ENCODE measurements at regions not wholly inside any gene's neighbourhood (a gene's known extent, or its start where the extent isn't known, plus 50 kb on each side); places are given as distances from the start of the nearest gene placed in this dataset.

GRCh38 chr11:33618351-33618710, 82.3 kb downstream of the C11orf91 start:
- TF ChIP-seq CTCF (conservative IDR thresholded peaks at IDR 0.05; ENCODE audit: low read depth, low read length): no peak
- DNase-seq (ENCODE audit: low read depth): no peak
- no peak overlapping the region for H3K4me3 ChIP-seq (ENCODE audit: low read depth, low read length)

GRCh38 chr11:33617672-33618350, 82.8 kb downstream of the C11orf91 start:
- no peak for TF ChIP-seq CTCF (conservative IDR thresholded peaks at IDR 0.05; ENCODE audit: low read depth, low read length)
- DNase-seq (ENCODE audit: low read depth): no peak
- no peak overlapping the region for H3K4me3 ChIP-seq (ENCODE audit: low read depth, low read length)

GRCh38 chr11:33616552-33616951, 84.1 kb downstream of the C11orf91 start:
- no peak for TF ChIP-seq CTCF (conservative IDR thresholded peaks at IDR 0.05; ENCODE audit: low read depth, low read length)
- H3K4me3 ChIP-seq (ENCODE audit: low read depth, low read length): no peak overlapping the region
- no peak for DNase-seq (ENCODE audit: low read depth)

- no peak for TF ChIP-seq CTCF (conservative IDR thresholded peaks at IDR 0.05; ENCODE audit: low read depth, low read length)
- H3K4me3 ChIP-seq (ENCODE audit: low read depth, low read length): no peak overlapping the region
- no peak for DNase-seq (ENCODE audit: low read depth)
Observed at GRCh38 chr11:33615751-33616150, 84.9 kb downstream of the C11orf91 start.

- DNase-seq (ENCODE audit: low read depth): no peak
- TF ChIP-seq CTCF (conservative IDR thresholded peaks at IDR 0.05; ENCODE audit: low read depth, low read length): no peak
- no peak overlapping the region for H3K4me3 ChIP-seq (ENCODE audit: low read depth, low read length)
Observed at GRCh38 chr11:33613404-33613803, 87.2 kb downstream of the C11orf91 start.

GRCh38 chr11:33610903-33611302, 89.7 kb downstream of the C11orf91 start:
- TF ChIP-seq CTCF (conservative IDR thresholded peaks at IDR 0.05; ENCODE audit: low read depth, low read length): no peak
- H3K4me3 ChIP-seq (ENCODE audit: low read depth, low read length): no peak overlapping the region
- no peak for DNase-seq (ENCODE audit: low read depth)

- no peak overlapping the region for H3K4me3 ChIP-seq (ENCODE audit: low read depth, low read length)
- TF ChIP-seq CTCF (conservative IDR thresholded peaks at IDR 0.05; ENCODE audit: low read depth, low read length): no peak
- DNase-seq (ENCODE audit: low read depth): no peak
Observed at GRCh38 chr11:33608386-33608785, 92.2 kb downstream of the C11orf91 start.
